Suprapubic skin (tissue), 4 donors: ENCODE measurements at regions not wholly inside any gene's neighbourhood (a gene's known extent, or its start where the extent isn't known, plus 50 kb on each side); places are given as distances from the start of the nearest gene placed in this dataset.

ENCODE experiments used
- DNase-seq, 2 donors: peaks; one replicate each; pipeline ENCODE4 v3.0.0-alpha.2; 2019; ENCODE audit warnings: low spot score in 2 of 2
- H3K27ac ChIP-seq: fragments of 200-600 bp; sonication (generic); one replicate; pipeline ENCODE4 v1.5.1; 2019
- H3K27me3 ChIP-seq: fragments of 200-600 bp; sonication (generic); one replicate; pipeline ENCODE4 v1.5.1; 2019
- H3K36me3 ChIP-seq: fragments of 200-600 bp; sonication (generic); one replicate; pipeline ENCODE4 v1.5.1; 2019
- H3K4me1 ChIP-seq: fragments of 200-600 bp; sonication (generic); one replicate; pipeline ENCODE4 v1.5.1; 2019
- H3K4me3 ChIP-seq: fragments of 200-600 bp; sonication (generic); one replicate; pipeline ENCODE4 v1.5.1; 2019; ENCODE audit warnings: mild to moderate bottlenecking
- H3K9me3 ChIP-seq: fragments of 200-600 bp; sonication (generic); one replicate; pipeline ENCODE4 v1.5.1; 2019
- CTCF ChIP-seq, 2 donors: fragments of 200-600 bp in 1 of 2; fragments of 450-650 bp in 1 of 2; sonication (generic) in 1 of 2; IDR thresholded peaks; one replicate each; pipeline ENCODE4 v1.5.1; 2016 to 2019; ENCODE audit warnings: antibody characterized with exemption in 2 of 2, mild to moderate bottlenecking in 1 of 2, moderate library complexity in 1 of 2
- EP300 ChIP-seq: sonication (generic); formaldehyde crosslinking; IDR thresholded peaks from one replicate; pipeline ENCODE4 v1.6.1; 2017; ENCODE audit warnings: antibody characterized with exemption
- POLR2A ChIP-seq, 2 donors: fragments of 450-650 bp; IDR thresholded peaks; one replicate each; pipeline ENCODE4 v1.6.1; 2017; ENCODE audit warnings: antibody characterized with exemption in 2 of 2, mild to moderate bottlenecking in 2 of 2, moderate library complexity in 2 of 2
- POLR2AphosphoS5 ChIP-seq, 3 donors: sonication (generic); formaldehyde crosslinking; IDR thresholded peaks; one replicate each; pipeline ENCODE4 v1.6.1; 2017; ENCODE audit warnings: antibody characterized with exemption in 3 of 3
- WGBS: methylation state at CpG from one replicate; pipeline ENCODE4 v1.1.5; 2018; 5-methylcytosine and 5-hydroxymethylcytosine counted together

GRCh38 chr3:13259831-13260230 lies 160.3 kb downstream of the NUP210 start:
- H3K9me3 ChIP-seq: no peaks in the 10 kb centered on the region
- DNase-seq: no peak
- no peak overlapping the region for H3K4me3 ChIP-seq
- no peak for TF ChIP-seq POLR2AphosphoS5 (IDR thresholded peaks at IDR 0.05)
- TF ChIP-seq CTCF (IDR thresholded peaks at IDR 0.05): no peak
- no peak for TF ChIP-seq EP300
- no peak for TF ChIP-seq POLR2A (IDR thresholded peaks at IDR 0.05)
- 51% methylated on average over 5 of the region's 5 CpGs for WGBS
- no peak overlapping the region for H3K27ac ChIP-seq
- H3K36me3 ChIP-seq: no peaks in the 10 kb centered on the region
- peaks cover 4% of the 10 kb centered on the region for H3K27me3 ChIP-seq
- H3K4me1 ChIP-seq: peaks cover 7% of the 10 kb centered on the region

GRCh38 chr3:13258986-13259514 lies 161.1 kb downstream of the NUP210 start:
- DNase-seq: no peak
- H3K27ac ChIP-seq: no peak overlapping the region
- peaks cover 7% of the 10 kb centered on the region for H3K4me1 ChIP-seq
- WGBS: 60% methylated on average over 1 of the region's 9 CpGs
- H3K27me3 ChIP-seq: peaks cover 4% of the 10 kb centered on the region
- no peak overlapping the region for H3K4me3 ChIP-seq
- TF ChIP-seq CTCF (IDR thresholded peaks at IDR 0.05): no peak
- no peak for TF ChIP-seq POLR2A (IDR thresholded peaks at IDR 0.05)
- no peak for TF ChIP-seq POLR2AphosphoS5 (IDR thresholded peaks at IDR 0.05)
- no peak for TF ChIP-seq EP300
- H3K9me3 ChIP-seq: no peaks in the 10 kb centered on the region
- no peaks in the 10 kb centered on the region for H3K36me3 ChIP-seq

- Histone ChIP-seq H3K9me3 (no peaks in the 10 kb centered on the region), H3K27ac (no peak overlapping the region), H3K4me1 (peaks cover 7% of the 10 kb centered on the region), H3K27me3 (peaks cover 8% of the 10 kb centered on the region), H3K4me3 (no peak overlapping the region), H3K36me3 (no peaks in the 10 kb centered on the region)
- 92% methylated on average over 4 of the region's 4 CpGs for WGBS
- DNase-seq: no peak
- no peak for TF ChIP-seq POLR2AphosphoS5 (IDR thresholded peaks at IDR 0.05)
Measured at GRCh38 chr3:13258280-13258679, 161.8 kb downstream of the NUP210 start.

GRCh38 chr3:13257666-13258065 lies 162.5 kb downstream of the NUP210 start:
- no peaks in the 10 kb centered on the region for H3K9me3 ChIP-seq
- no peak for DNase-seq
- H3K4me3 ChIP-seq: no peak overlapping the region
- peaks cover 8% of the 10 kb centered on the region for H3K27me3 ChIP-seq
- peaks cover 7% of the 10 kb centered on the region for H3K4me1 ChIP-seq
- no peaks in the 10 kb centered on the region for H3K36me3 ChIP-seq
- 69% methylated on average over 4 of the region's 4 CpGs for WGBS
- H3K27ac ChIP-seq: no peak overlapping the region
- TF ChIP-seq POLR2AphosphoS5 (IDR thresholded peaks at IDR 0.05): no peak
- no peak for TF ChIP-seq POLR2A (IDR thresholded peaks at IDR 0.05)
- TF ChIP-seq EP300: no peak
- no peak for TF ChIP-seq CTCF (IDR thresholded peaks at IDR 0.05)

- no peak for DNase-seq
- TF ChIP-seq POLR2AphosphoS5 (IDR thresholded peaks at IDR 0.05) (no peak), CTCF (IDR thresholded peaks at IDR 0.05) (no peak), POLR2A (IDR thresholded peaks at IDR 0.05) (no peak)
- WGBS: 75% methylated on average over 7 of the region's 8 CpGs
Measured at GRCh38 chr3:13256845-13257244, 163.3 kb downstream of the NUP210 start.

More at GRCh38 chr3:13256845-13257244, 163.3 kb downstream of the NUP210 start:
- peaks cover 8% of the 10 kb centered on the region for H3K27me3 ChIP-seq
- H3K27ac ChIP-seq: no peak overlapping the region
- H3K36me3 ChIP-seq: no peaks in the 10 kb centered on the region
- H3K9me3 ChIP-seq: no peaks in the 10 kb centered on the region
- peaks cover 7% of the 10 kb centered on the region for H3K4me1 ChIP-seq
- no peak overlapping the region for H3K4me3 ChIP-seq
